ENCODE measurements at regions not wholly inside any gene's neighbourhood (a gene's known extent, or its start where the extent isn't known, plus 50 kb on each side); places are given as distances from the start of the nearest gene placed in this dataset.
A peak's percentile ranks its signal among the peaks of the same experiment; 100 is the strongest.

GRCh38 chr13:87259479-87260083 lies 411.6 kb upstream of the SLITRK5 start:
- Histone ChIP-seq H3K27ac (ENCODE audit: low read depth, low read length, poor library complexity, severe bottlenecking) (no peak overlapping the region), H3K79me2 (ENCODE audit: insufficient read depth, low read depth, low read length) (no peaks in the 10 kb centered on the region), H3K9me2 (ENCODE audit: insufficient read depth, low read length) (no peaks in the 10 kb centered on the region), H3K4me3 (ENCODE audit: low read depth, low read length, poor library complexity, severe bottlenecking) (no peak overlapping the region), H3K4me2 (ENCODE audit: low read length) (no peak overlapping the region), H3K4me1 (ENCODE audit: insufficient read depth, low read length, poor library complexity, severe bottlenecking) (no peaks in the 10 kb centered on the region), H4K20me1 (ENCODE audit: insufficient read depth, low read length) (no peaks in the 10 kb centered on the region), H3K9me3 (ENCODE audit: low read length) (0 out of 2 replicates have a peak, but pooled peaks cover 4% of the 10 kb centered on the region), H2AFZ (ENCODE audit: low read length) (no peak overlapping the region), H3K36me3 (ENCODE audit: insufficient read depth, low read length) (no peaks in the 10 kb centered on the region)
- POLR2A ChIA-PET = interaction anchor here (0.7 to 1.2 kb wide), 3 partner anchors 10 to 233 kb away, joined by 3 to 11 read pairs (median 4); no protein-coding TSS in a partner anchor
- intact Hi-C loops (cut with micrococcal nuclease; ENCODE audit: unreplicated experiment) = loop anchor here (1.0 to 10.0 kb wide), 3 partner anchors 15 to 515 kb away; no protein-coding TSS in a partner anchor
- BruUV-seq (replicated peaks) = no TSS peak
- CTCF ChIA-PET (ENCODE audit: unreplicated experiment) = no interaction called here
- DNase-seq (ENCODE audit: low spot score) = peak; percentile 46
- TF ChIP-seq EZH2phosphoT487 (IDR thresholded peaks at IDR 0.05; ENCODE audit: borderline replicate concordance, low read depth, low read length) (no peak), CTCF (conservative IDR thresholded peaks at IDR 0.05; ENCODE audit: low read length) (peak; percentile 68)

- Histone ChIP-seq H4K20me1 (ENCODE audit: insufficient read depth, low read length) (no peaks in the 10 kb centered on the region), H3K9me3 (ENCODE audit: low read length) (no peaks in the 10 kb centered on the region), H3K4me1 (ENCODE audit: insufficient read depth, low read length, poor library complexity, severe bottlenecking) (no peaks in the 10 kb centered on the region), H3K27ac (ENCODE audit: low read depth, low read length, poor library complexity, severe bottlenecking) (no peak overlapping the region), H3K4me2 (ENCODE audit: low read length) (no peak overlapping the region), H3K36me3 (ENCODE audit: insufficient read depth, low read length) (no peaks in the 10 kb centered on the region), H3K9me2 (ENCODE audit: insufficient read depth, low read length) (no peaks in the 10 kb centered on the region), H3K79me2 (ENCODE audit: insufficient read depth, low read depth, low read length) (no peaks in the 10 kb centered on the region), H3K4me3 (ENCODE audit: low read depth, low read length, poor library complexity, severe bottlenecking) (no peak overlapping the region), H2AFZ (ENCODE audit: low read length) (peak overlapping the region; percentile 11; the same call in 1 of the 2 replicates)
- TF ChIP-seq CTCF (conservative IDR thresholded peaks at IDR 0.05; ENCODE audit: low read length) (peak; percentile 98), EZH2phosphoT487 (IDR thresholded peaks at IDR 0.05; ENCODE audit: borderline replicate concordance, low read depth, low read length) (no peak)
- ChIA-PET POLR2A (interaction anchor here (0.6 to 1.9 kb wide), 10 partner anchors 9 to 393 kb away, joined by 3 to 9 read pairs (median 3); no protein-coding TSS in a partner anchor), CTCF (ENCODE audit: unreplicated experiment) (interaction anchor here (0.9 to 1.3 kb wide), 3 partner anchors 14 to 65 kb away, joined by 3 to 4 read pairs (median 3); no protein-coding TSS in a partner anchor)
- peak; percentile 76 for DNase-seq (ENCODE audit: low spot score)
- intact Hi-C loops (cut with micrococcal nuclease; ENCODE audit: unreplicated experiment) = loop anchor here (1.0 kb wide), 2 partner anchors 15 to 404 kb away; no protein-coding TSS in a partner anchor
- no TSS peak for BruUV-seq (replicated peaks)
Measured at GRCh38 chr13:87274209-87274819, 396.9 kb upstream of the SLITRK5 start.
